Prostate gland (tissue), 2 donors: ENCODE measurements at regions not wholly inside any gene's neighbourhood (a gene's known extent, or its start where the extent isn't known, plus 50 kb on each side); places are given as distances from the start of the nearest gene placed in this dataset.

ENCODE experiments used
- DNase-seq: peaks from one replicate; pipeline ENCODE4 v3.0.0-alpha.2; 2019; ENCODE audit warnings: low spot score
- H3K27ac ChIP-seq, 2 donors: fragments of 200-600 bp; sonication (generic); 2 replicates each; pipeline ENCODE4 v1.5.1; 2017 to 2019
- H3K27me3 ChIP-seq: fragments of 200-600 bp; sonication (generic); replicated peaks from 2 replicates; pipeline ENCODE4 v1.5.1; 2019; ENCODE audit not compliant: insufficient read depth
- H3K36me3 ChIP-seq, 2 donors: fragments of 200-600 bp; sonication (generic); 1 replicate in 1 of 2; 2 replicates in 1 of 2; pipeline versions ENCODE4 v1.5.1 to v1.8.1; 2017 to 2019
- H3K4me1 ChIP-seq: fragments of 200-600 bp; sonication (generic); replicated peaks from 2 replicates; pipeline ENCODE4 v1.5.1; 2019
- H3K4me3 ChIP-seq, 2 donors: fragments of 200-600 bp; sonication (generic); 2 replicates each; pipeline ENCODE4 v1.5.1; 2017 to 2019
- H3K9me3 ChIP-seq: fragments of 200-600 bp; sonication (generic); 2 replicates; pipeline ENCODE4 v1.5.1; 2017
- POLR2A ChIP-seq: fragments of 450-650 bp; IDR thresholded peaks from one replicate; pipeline ENCODE4 v1.6.1; 2016; ENCODE audit warnings: antibody characterized with exemption, mild to moderate bottlenecking
- POLR2AphosphoS5 ChIP-seq: sonication (generic); formaldehyde crosslinking; IDR thresholded peaks from one replicate; pipeline ENCODE4 v1.6.1; 2017; ENCODE audit warnings: antibody characterized with exemption
- WGBS: methylation state at CpG from one replicate; pipeline ENCODE4 v1.1.5; 2018; 5-methylcytosine and 5-hydroxymethylcytosine counted together
- intact Hi-C: fragments of 100-400 bp; cut with DNase I; formaldehyde crosslinking; loops from one replicate; pipeline ENCODE4 v1.14.2; 2022
- TF ChIP-seq, protein P1 (sequence below), 4 experiments: fragments of 200-600 bp in 2 of 4; fragments of 450-650 bp in 2 of 4; sonication (generic) in 2 of 4; IDR thresholded peaks; 1 replicate in 3 of 4; 2 replicates in 1 of 4; pipeline ENCODE4 v1.5.1; 2016 to 2019; ENCODE audit warnings: antibody characterized with exemption in 4 of 4, mild to moderate bottlenecking in 2 of 4, moderate library complexity in 2 of 4

DNA sequence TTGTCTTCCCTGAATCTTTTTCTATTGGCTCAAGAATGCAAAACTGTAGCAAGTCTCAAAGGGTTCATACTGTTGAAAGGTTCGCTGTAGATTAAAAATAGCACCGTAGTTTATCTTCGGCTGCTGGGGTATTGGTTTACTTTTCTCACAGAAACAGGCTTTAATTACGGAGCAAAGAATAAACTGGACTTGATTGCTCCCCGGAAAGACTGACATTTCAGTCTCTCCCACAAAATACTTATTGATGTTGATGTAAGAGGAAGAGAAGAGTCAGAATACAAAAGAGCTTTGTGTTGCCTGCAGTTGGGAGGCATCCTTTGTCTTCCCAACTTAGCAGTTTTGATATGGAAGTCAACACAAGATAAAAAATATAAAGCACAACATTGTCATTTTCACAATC is 183.9 kb upstream of the DMAC1 start:
- intact Hi-C loops = no loop called here
- no peak overlapping the region for H3K4me3 ChIP-seq
- H3K27me3 ChIP-seq = no peaks in the 10 kb centered on the region
- no peaks in the 10 kb centered on the region for H3K36me3 ChIP-seq
- 37% methylated on average over 5 of the region's 5 CpGs for WGBS
- no peaks in the 10 kb centered on the region for H3K9me3 ChIP-seq
- no peak for DNase-seq
- no peaks in the 10 kb centered on the region for H3K4me1 ChIP-seq
- no peak for TF ChIP-seq POLR2A
- TF ChIP-seq, protein P1, sequence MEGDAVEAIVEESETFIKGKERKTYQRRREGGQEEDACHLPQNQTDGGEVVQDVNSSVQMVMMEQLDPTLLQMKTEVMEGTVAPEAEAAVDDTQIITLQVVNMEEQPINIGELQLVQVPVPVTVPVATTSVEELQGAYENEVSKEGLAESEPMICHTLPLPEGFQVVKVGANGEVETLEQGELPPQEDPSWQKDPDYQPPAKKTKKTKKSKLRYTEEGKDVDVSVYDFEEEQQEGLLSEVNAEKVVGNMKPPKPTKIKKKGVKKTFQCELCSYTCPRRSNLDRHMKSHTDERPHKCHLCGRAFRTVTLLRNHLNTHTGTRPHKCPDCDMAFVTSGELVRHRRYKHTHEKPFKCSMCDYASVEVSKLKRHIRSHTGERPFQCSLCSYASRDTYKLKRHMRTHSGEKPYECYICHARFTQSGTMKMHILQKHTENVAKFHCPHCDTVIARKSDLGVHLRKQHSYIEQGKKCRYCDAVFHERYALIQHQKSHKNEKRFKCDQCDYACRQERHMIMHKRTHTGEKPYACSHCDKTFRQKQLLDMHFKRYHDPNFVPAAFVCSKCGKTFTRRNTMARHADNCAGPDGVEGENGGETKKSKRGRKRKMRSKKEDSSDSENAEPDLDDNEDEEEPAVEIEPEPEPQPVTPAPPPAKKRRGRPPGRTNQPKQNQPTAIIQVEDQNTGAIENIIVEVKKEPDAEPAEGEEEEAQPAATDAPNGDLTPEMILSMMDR (IDR thresholded peaks at IDR 0.05) = no peak
- TF ChIP-seq POLR2AphosphoS5 = no peak
- H3K27ac ChIP-seq = no peak overlapping the region

DNA sequence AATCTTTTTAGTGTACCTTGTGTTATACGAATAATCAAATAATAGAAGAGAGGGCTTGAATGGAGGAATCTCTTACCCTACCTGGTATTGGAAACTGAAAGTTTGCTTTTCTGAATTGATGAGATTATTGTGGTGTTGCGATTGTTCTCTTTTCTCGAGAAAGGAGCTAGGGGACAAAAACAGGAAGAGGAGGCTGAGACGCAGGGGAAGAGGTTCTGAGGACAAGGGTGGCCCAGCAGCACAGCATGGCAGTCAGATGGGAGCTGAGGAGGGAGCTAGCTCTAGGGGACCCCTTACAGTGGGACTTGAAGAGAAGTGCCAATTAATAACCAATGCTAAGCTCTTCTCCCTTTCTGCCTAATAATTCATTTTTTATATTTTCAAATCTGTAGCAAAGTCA is 183.3 kb upstream of the DMAC1 start:
- intact Hi-C loops = no loop called here
- Histone ChIP-seq H3K9me3 (no peaks in the 10 kb centered on the region), H3K27ac (no peak overlapping the region), H3K36me3 (no peaks in the 10 kb centered on the region), H3K4me3 (no peak overlapping the region), H3K27me3 (no peaks in the 10 kb centered on the region), H3K4me1 (no peaks in the 10 kb centered on the region)
- no peak for DNase-seq
- whole genome bisulfite sequencing = 83% methylated on average over 4 of the region's 4 CpGs
- TF ChIP-seq POLR2AphosphoS5 (no peak), POLR2A (no peak)
- TF ChIP-seq, protein P1 (IDR thresholded peaks at IDR 0.05) = no peak

DNA sequence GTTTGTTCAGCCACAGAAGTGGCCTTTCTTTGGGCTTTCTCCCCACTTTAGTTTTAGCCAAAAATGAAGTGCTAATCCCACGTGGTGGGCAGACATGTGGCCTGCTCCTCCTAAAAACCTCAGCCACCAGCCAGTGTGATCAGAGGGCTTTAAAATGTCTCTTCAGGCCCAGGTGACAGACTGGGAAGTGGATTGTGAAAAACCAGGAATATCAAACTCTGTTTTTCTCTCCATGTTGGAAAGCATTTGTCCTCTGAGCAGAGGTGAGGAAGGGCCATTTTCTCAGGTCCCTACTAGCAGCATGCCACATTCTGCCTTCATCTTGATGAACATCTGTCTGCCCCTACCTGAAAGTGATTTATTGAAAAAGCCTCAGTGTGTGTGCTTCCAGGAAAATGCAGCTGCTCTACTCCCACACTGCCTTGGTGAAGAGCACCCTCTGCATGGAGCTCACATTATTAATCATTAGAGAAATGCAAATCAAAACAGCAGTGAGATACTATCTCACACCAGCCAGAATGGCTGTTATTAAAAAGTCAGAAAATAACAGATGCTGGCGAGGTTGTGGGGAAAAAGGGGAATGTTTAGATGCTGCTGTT is 181.2 kb upstream of the DMAC1 start:
- Histone ChIP-seq H3K36me3 (no peaks in the 10 kb centered on the region), H3K9me3 (no peaks in the 10 kb centered on the region), H3K4me3 (no peak overlapping the region), H3K27ac (no peak overlapping the region), H3K4me1 (no peaks in the 10 kb centered on the region), H3K27me3 (no peaks in the 10 kb centered on the region)
- no peak for TF ChIP-seq POLR2AphosphoS5
- no peak for TF ChIP-seq POLR2A
- TF ChIP-seq, protein P1 (IDR thresholded peaks at IDR 0.05) = no peak
- no peak for DNase-seq
- 87% methylated on average over 2 of the region's 2 CpGs for WGBS
- intact Hi-C loops = no loop called here

DNA sequence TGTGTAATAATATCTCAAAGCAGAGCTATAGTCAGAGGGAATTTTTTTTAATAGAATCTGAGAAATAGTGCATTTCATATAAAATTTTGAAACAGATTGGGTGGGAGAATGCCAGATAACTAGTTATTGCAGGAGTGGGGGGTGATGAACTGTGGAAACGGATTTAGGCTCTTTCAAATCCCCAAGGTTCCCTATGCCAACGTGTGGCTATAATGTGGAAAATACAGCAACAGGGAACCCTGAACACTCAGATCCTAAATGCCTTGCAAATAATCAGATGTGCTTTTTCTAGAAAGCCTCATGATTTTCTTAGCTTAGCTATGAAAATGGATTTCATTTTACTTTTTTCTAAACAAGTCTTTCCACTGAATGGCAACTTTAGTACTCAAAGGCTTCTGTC is 180.5 kb upstream of the DMAC1 start:
- intact Hi-C loops = no loop called here
- Histone ChIP-seq H3K27ac (no peak overlapping the region), H3K36me3 (no peaks in the 10 kb centered on the region), H3K4me1 (no peaks in the 10 kb centered on the region), H3K9me3 (no peaks in the 10 kb centered on the region), H3K4me3 (no peak overlapping the region), H3K27me3 (no peaks in the 10 kb centered on the region)
- no peak for DNase-seq
- TF ChIP-seq POLR2AphosphoS5 (no peak), POLR2A (no peak)
- TF ChIP-seq, protein P1 (IDR thresholded peaks at IDR 0.05) = no peak
- 85% methylated on average over 2 of the region's 2 CpGs for WGBS

DNA sequence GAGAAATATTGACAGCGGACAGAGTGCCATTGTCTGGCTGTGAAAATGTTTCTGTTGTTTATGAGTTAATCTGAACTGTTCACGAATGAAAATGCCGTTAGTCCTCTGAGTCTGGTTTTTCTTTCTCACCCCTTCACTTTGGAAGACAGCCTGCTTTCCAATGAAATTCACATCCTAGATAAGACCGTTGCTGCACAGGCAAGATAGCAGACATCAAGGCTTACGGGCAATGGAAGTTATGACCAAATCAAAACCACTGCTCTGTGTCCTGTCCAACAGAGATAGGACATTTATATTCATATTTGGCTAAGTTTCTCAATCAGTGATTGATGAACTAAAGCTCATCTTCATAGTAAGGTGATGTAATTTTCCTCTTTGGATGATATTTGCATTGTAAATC is 180.0 kb upstream of the DMAC1 start:
- H3K9me3 ChIP-seq = no peaks in the 10 kb centered on the region
- DNase-seq = no peak
- no peak overlapping the region for H3K27ac ChIP-seq
- WGBS = 83% methylated on average over 5 of the region's 5 CpGs
- H3K4me1 ChIP-seq = no peaks in the 10 kb centered on the region
- intact Hi-C loops = no loop called here
- no peaks in the 10 kb centered on the region for H3K27me3 ChIP-seq
- no peaks in the 10 kb centered on the region for H3K36me3 ChIP-seq
- no peak for TF ChIP-seq POLR2AphosphoS5
- no peak for TF ChIP-seq POLR2A
- TF ChIP-seq, protein P1 (IDR thresholded peaks at IDR 0.05) = no peak
- H3K4me3 ChIP-seq = no peak overlapping the region
